Panc1 (cell line): ENCODE measurements at regions not wholly inside any gene's neighbourhood (a gene's known extent, or its start where the extent isn't known, plus 50 kb on each side); places are given as distances from the start of the nearest gene placed in this dataset.

Experiments
- ATAC-seq: fragments of 200-7000 bp; cut with Tn5 transposase; 2 replicates; pipeline ENCODE4 v1.9.1; 2020; ENCODE audit warnings: mild to moderate bottlenecking, moderate library complexity
- BruUV-seq: library from RNA; stranded (reverse); fragments of 400-500 nt; replicated peaks from 2 replicates; lab custom pipeline; 2021; lab: Mats Ljungman, UMichigan
- CTCF ChIA-PET: fragments of 300-600 bp; sonication (Branson Sonifier 250); formaldehyde crosslinking; loops from one replicate; lab custom pipeline; 2022; ENCODE audit warnings: antibody characterized with exemption; lab: Charles Lee
- POLR2A ChIA-PET: fragments of 300-600 bp; sonication (Branson Sonifier 250); formaldehyde crosslinking; loops from one replicate; lab custom pipeline; 2022; ENCODE audit warnings: antibody characterized with exemption; lab: Charles Lee
- DNase-seq: peaks from one replicate; pipeline ENCODE4 v3.0.0-alpha.2; 2010; ENCODE audit warnings: low read depth, low spot score
- H3K27ac ChIP-seq: 2 replicates; pipeline ENCODE4 v1.5.1; 2011; ENCODE audit warnings: mild to moderate bottlenecking, low read length, inconsistent platforms
- H3K27me3 ChIP-seq: fragments of 200-500 bp; sonication (Bioruptor generic); 2 replicates; pipeline ENCODE4 v1.6.0; 2014; ENCODE audit warnings: low read length, inconsistent platforms; ENCODE audit not compliant: control insufficient read depth, insufficient read depth
- H3K36me3 ChIP-seq: fragments of 200-500 bp; sonication (Bioruptor generic); 2 replicates; pipeline ENCODE4 v1.5.1; 2014; ENCODE audit warnings: inconsistent platforms, mild to moderate bottlenecking, low read length, moderate library complexity; ENCODE audit not compliant: control insufficient read depth, insufficient read depth
- H3K4me1 ChIP-seq: 2 replicates; pipeline ENCODE4 v1.5.1; 2011; ENCODE audit warnings: inconsistent platforms, mild to moderate bottlenecking, low read length, moderate library complexity; ENCODE audit not compliant: control insufficient read depth, insufficient read depth
- H3K4me3 ChIP-seq, 2 experiments: 2 replicates each; pipeline ENCODE4 v1.5.1; 2011 to 2012; ENCODE audit warnings: low read depth in 2 of 2, low read length in 2 of 2, mild to moderate bottlenecking in 2 of 2, inconsistent platforms in 1 of 2, moderate library complexity in 1 of 2
- H3K9me3 ChIP-seq: fragments of 200-500 bp; sonication (Bioruptor generic); 2 replicates; pipeline ENCODE4 v1.5.1; 2014; ENCODE audit warnings: low read depth, mild to moderate bottlenecking, inconsistent platforms, low read length, moderate library complexity; ENCODE audit not compliant: control insufficient read depth, insufficient read depth
- CTCF ChIP-seq: fragments of 450-650 bp; IDR thresholded peaks from 2 replicates; pipeline ENCODE4 v1.5.1; 2017; ENCODE audit warnings: mild to moderate bottlenecking
- POLR2AphosphoS5 ChIP-seq: IDR thresholded peaks from 2 replicates; pipeline ENCODE4 v1.6.1; 2012; ENCODE audit warnings: mild to moderate bottlenecking, low read depth, low read length, moderate library complexity
- REST ChIP-seq, 2 experiments: IDR thresholded peaks; 2 replicates each; pipeline ENCODE4 v1.6.1; 2011 to 2012; ENCODE audit warnings: low read depth in 2 of 2, control low read depth in 1 of 2, low read length in 1 of 2, mild to moderate bottlenecking in 1 of 2, moderate library complexity in 1 of 2; ENCODE audit not compliant: insufficient read depth in 1 of 2
- SIN3A ChIP-seq: IDR thresholded peaks from 2 replicates; pipeline ENCODE4 v1.6.1; 2012; ENCODE audit warnings: low read depth, mild to moderate bottlenecking, low read length, moderate library complexity, borderline replicate concordance; ENCODE audit not compliant: insufficient read depth
- TCF7L2 ChIP-seq: IDR thresholded peaks from 2 replicates; pipeline ENCODE4 v1.6.1; 2011; ENCODE audit warnings: mild to moderate bottlenecking, low read depth, low read length, inconsistent platforms
- in situ Hi-C: cut with HindIII; loops from 2 replicates; pipeline ENCODE4 v1.10.0; 2016; ENCODE audit warnings: low sequenced_read_pairs, low pct_unique_long_range_greater_than_20kb
- intact Hi-C: fragments of 100-400 bp; cut with micrococcal nuclease; formaldehyde crosslinking; loops from one replicate; pipeline ENCODE4 v1.10.0; 2022; ENCODE audit not compliant: unreplicated experiment

- no peaks in the 10 kb centered on the region for H3K27me3 ChIP-seq
- peaks cover 12% of the 10 kb centered on the region for H3K4me1 ChIP-seq
- H3K27ac ChIP-seq: no peak overlapping the region
- no peaks in the 10 kb centered on the region for H3K9me3 ChIP-seq
- ChIA-PET CTCF (interaction anchor here (0.6 kb wide), 1 partner anchor 1106 kb away, joined by 5 read pairs; no protein-coding TSS in a partner anchor), POLR2A (no interaction called here)
- in situ Hi-C loops: no loop called here
- H3K36me3 ChIP-seq: no peaks in the 10 kb centered on the region
- intact Hi-C loops: loop anchor here (5.0 to 10.0 kb wide), 4 partner anchors 245 to 855 kb away; no protein-coding TSS in a partner anchor
- DNase-seq (no peak), ATAC-seq (no peak)
- H3K4me3 ChIP-seq: no peak overlapping the region
- no TSS peak for BruUV-seq
- TF ChIP-seq CTCF: no peak
- TF ChIP-seq REST (IDR thresholded peaks at IDR 0.05; ENCODE audit: insufficient read depth in 1 of 2, low read depth in 2 of 2, low read length in 1 of 2): no peak
- TF ChIP-seq TCF7L2: no peak
- no peak for TF ChIP-seq POLR2AphosphoS5
- TF ChIP-seq SIN3A: no peak
Observed at GRCh38 chr13:99659866-99660554, 158.7 kb downstream of the TM9SF2 start.

GRCh38 chr13:99659226-99659625, 158.0 kb downstream of the TM9SF2 start:
- intact Hi-C loops: loop anchor here (5.0 to 10.0 kb wide), 4 partner anchors 246 to 856 kb away; no protein-coding TSS in a partner anchor
- ChIA-PET POLR2A (no interaction called here), CTCF (no interaction called here)
- H3K36me3 ChIP-seq: no peaks in the 10 kb centered on the region
- DNase-seq (no peak), ATAC-seq (no peak)
- TF ChIP-seq SIN3A: no peak
- no peak for TF ChIP-seq POLR2AphosphoS5
- TF ChIP-seq REST (IDR thresholded peaks at IDR 0.05; ENCODE audit: insufficient read depth in 1 of 2, low read depth in 2 of 2, low read length in 1 of 2): no peak
- TF ChIP-seq CTCF: no peak
- no peak for TF ChIP-seq TCF7L2
- in situ Hi-C loops: no loop called here
- H3K9me3 ChIP-seq: no peaks in the 10 kb centered on the region
- H3K4me1 ChIP-seq: peaks cover 12% of the 10 kb centered on the region
- H3K27ac ChIP-seq: no peak overlapping the region
- no TSS peak for BruUV-seq
- no peaks in the 10 kb centered on the region for H3K27me3 ChIP-seq
- H3K4me3 ChIP-seq: no peak overlapping the region
